HepG2 (cell line): ENCODE measurements at regions not wholly inside any gene's neighbourhood (a gene's known extent, or its start where the extent isn't known, plus 50 kb on each side); places are given as distances from the start of the nearest gene placed in this dataset.

Source experiments
- ATAC-seq: fragments of 200-7000 bp; cut with Tn5 transposase; 3 replicates; pipeline ENCODE4 v1.9.1; 2020; ENCODE audit warnings: mild to moderate bottlenecking, moderate library complexity
- BruUV-seq: library from RNA; stranded (reverse); fragments of 400-500 nt; replicated peaks from 2 replicates; lab custom pipeline; 2021; lab: Mats Ljungman, UMichigan
- CTCF ChIA-PET: fragments of 300-600 bp; formaldehyde crosslinking; extraction: SDS; loops from one replicate; lab custom pipeline; 2021; ENCODE audit warnings: low total read pairs, inconsistent platforms, low intra/inter-chr PET ratio; lab: Yijun Ruan, JAX
- POLR2A ChIA-PET: fragments of 350-600 bp; sonication (Branson Sonifier 250); formaldehyde crosslinking; loops from one replicate; lab custom pipeline; 2020; ENCODE audit warnings: antibody characterized with exemption, inconsistent platforms; lab: Yijun Ruan, JAX
- DNase-seq: peaks from one replicate; pipeline ENCODE4 v3.0.0-alpha.2; 2015; ENCODE audit warnings: low spot score
- FAIRE-seq: peaks from 3 replicates; lab custom pipeline; 2011; peaks lifted over from hg19 to GRCh38; lab: Jason Lieb, UNC
- H2AFZ ChIP-seq: one replicate; pipeline ENCODE4 v1.6.1; 2011; ENCODE audit warnings: low read length, inconsistent platforms
- H3K27ac ChIP-seq: fragments of 300-600 bp; 3 replicates; pipeline ENCODE4 v1.8.0; 2011; ENCODE audit warnings: mixed run types, mild to moderate bottlenecking, mixed read lengths, low read length, inconsistent platforms; ENCODE audit not compliant: insufficient read depth; ENCODE audit errors: extremely low read length
- H3K27me3 ChIP-seq, 2 experiments: fragments of 200-600 bp in 1 of 2; 2 replicates in 1 of 2; 3 replicates in 1 of 2; pipeline versions ENCODE4 v1.6.0 to v1.8.0; 2011; ENCODE audit warnings: low read length in 2 of 2, mild to moderate bottlenecking in 2 of 2, moderate library complexity in 2 of 2, inconsistent platforms in 1 of 2; ENCODE audit not compliant: insufficient read depth in 2 of 2, control insufficient read depth in 1 of 2
- H3K36me3 ChIP-seq, 2 experiments: fragments of 200-600 bp in 1 of 2; replicated peaks in 1 of 2; 2 replicates in 1 of 2; 3 replicates in 1 of 2; pipeline versions ENCODE4 v1.5.1 to v1.8.0; 2011; ENCODE audit warnings: low read length in 2 of 2, inconsistent platforms in 1 of 2; ENCODE audit not compliant: insufficient read depth in 2 of 2, control insufficient read depth in 1 of 2
- H3K4me1 ChIP-seq: 2 replicates; pipeline ENCODE4 v1.5.1; 2012; ENCODE audit warnings: low read length, inconsistent platforms; ENCODE audit not compliant: insufficient read depth
- H3K4me2 ChIP-seq: 2 replicates; pipeline ENCODE4 v1.6.0; 2011; ENCODE audit warnings: low read depth, low read length, inconsistent platforms
- H3K4me3 ChIP-seq, 3 experiments: fragments of 200-600 bp in 1 of 3; sonication (generic), shearing (Covaris generic) in 1 of 3; replicated peaks in 1 of 3; 2 replicates each; pipeline ENCODE4 v1.5.1; 2011 to 2016; ENCODE audit warnings: low read length in 3 of 3, inconsistent platforms in 2 of 3, low read depth in 2 of 3, mild to moderate bottlenecking in 2 of 3, control low read depth in 1 of 3, mixed read lengths in 1 of 3; ENCODE audit not compliant: insufficient read depth in 1 of 3
- H3K79me2 ChIP-seq: one replicate; pipeline ENCODE4 v1.6.1; 2011; ENCODE audit warnings: low read length, inconsistent platforms; ENCODE audit not compliant: insufficient read depth
- H3K9ac ChIP-seq: 2 replicates; pipeline ENCODE4 v1.6.0; 2011; ENCODE audit warnings: mild to moderate bottlenecking, low read depth, low read length, inconsistent platforms; ENCODE audit not compliant: insufficient read depth
- H3K9me3 ChIP-seq: 2 replicates; pipeline ENCODE4 v1.5.1; 2012; ENCODE audit warnings: mild to moderate bottlenecking, low read length
- H4K20me1 ChIP-seq: 2 replicates; pipeline ENCODE4 v1.6.0; 2011; ENCODE audit warnings: inconsistent platforms, mild to moderate bottlenecking, low read length, moderate library complexity; ENCODE audit not compliant: insufficient read depth
- MATR3 ChIP-seq: sonication (generic); formaldehyde crosslinking; IDR thresholded peaks from 2 replicates; pipeline ENCODE4 v1.4.0; 2020; ENCODE audit warnings: missing genetic modification reagents
- RBM39 ChIP-seq: fragments of 200-400 bp; formaldehyde crosslinking; IDR thresholded peaks from one replicate; pipeline ENCODE4 v1.6.1; 2018; ENCODE audit warnings: antibody characterized with exemption, mild to moderate bottlenecking, low read depth, low read length; ENCODE audit not compliant: poor library complexity, severe bottlenecking
- SIX4 ChIP-seq: sonication (generic); formaldehyde crosslinking; IDR thresholded peaks from 2 replicates; pipeline ENCODE4 v1.4.0; 2020; ENCODE audit warnings: missing genetic modification reagents
- ZNF235 ChIP-seq: sonication (generic); formaldehyde crosslinking; IDR thresholded peaks from 2 replicates; pipeline ENCODE4 v1.8.1; 2023; ENCODE audit warnings: mild to moderate bottlenecking, missing genetic modification reagents, borderline replicate concordance
- ZNF33B ChIP-seq: sonication (generic); formaldehyde crosslinking; IDR thresholded peaks from 2 replicates; pipeline ENCODE4 v1.5.1; 2020; ENCODE audit warnings: mild to moderate bottlenecking, missing genetic modification reagents
- ZNF34 ChIP-seq: sonication (generic); formaldehyde crosslinking; IDR thresholded peaks from 2 replicates; pipeline ENCODE4 v1.4.0; 2020; ENCODE audit warnings: mild to moderate bottlenecking, missing genetic modification reagents, borderline replicate concordance
- ZNF530 ChIP-seq: sonication (generic); formaldehyde crosslinking; IDR thresholded peaks from 2 replicates; pipeline ENCODE4 v1.5.0; 2020; ENCODE audit warnings: low read depth, mild to moderate bottlenecking, missing genetic modification reagents
- ZNF609 ChIP-seq: sonication (generic); formaldehyde crosslinking; IDR thresholded peaks from 2 replicates; pipeline ENCODE4 v1.4.0; 2020; ENCODE audit warnings: mild to moderate bottlenecking, missing genetic modification reagents, borderline replicate concordance
- ZNF891 ChIP-seq: sonication (generic); formaldehyde crosslinking; IDR thresholded peaks from 2 replicates; pipeline ENCODE4 v1.5.0; 2020; ENCODE audit warnings: mild to moderate bottlenecking, missing genetic modification reagents
- WGBS: methylation state at CpG from one replicate; pipeline ENCODE4 v1.1.6; 2017; ENCODE audit warnings: low lambda C conversion rate; 5-methylcytosine and 5-hydroxymethylcytosine counted together
- in situ Hi-C: cut with HindIII; loops from 2 replicates; pipeline ENCODE4 v1.10.0; 2017; ENCODE audit warnings: low pct_unique_long_range_greater_than_20kb; ENCODE audit not compliant: extremely low pct_ligation_motif_present
- intact Hi-C: fragments of 100-400 bp; cut with micrococcal nuclease; formaldehyde crosslinking; loops from one replicate; pipeline ENCODE4 v1.10.0; 2022; ENCODE audit not compliant: unreplicated experiment
- TF ChIP-seq, protein P1 (sequence below): sonication (generic); formaldehyde crosslinking; IDR thresholded peaks from 2 replicates; pipeline ENCODE4 v1.8.1; 2023; ENCODE audit warnings: mild to moderate bottlenecking, missing genetic modification reagents, borderline replicate concordance
- TF ChIP-seq, protein P2 (sequence below): sonication (generic); formaldehyde crosslinking; IDR thresholded peaks from 2 replicates; pipeline ENCODE4 v1.5.0; 2020; ENCODE audit warnings: missing genetic modification reagents

DNA sequence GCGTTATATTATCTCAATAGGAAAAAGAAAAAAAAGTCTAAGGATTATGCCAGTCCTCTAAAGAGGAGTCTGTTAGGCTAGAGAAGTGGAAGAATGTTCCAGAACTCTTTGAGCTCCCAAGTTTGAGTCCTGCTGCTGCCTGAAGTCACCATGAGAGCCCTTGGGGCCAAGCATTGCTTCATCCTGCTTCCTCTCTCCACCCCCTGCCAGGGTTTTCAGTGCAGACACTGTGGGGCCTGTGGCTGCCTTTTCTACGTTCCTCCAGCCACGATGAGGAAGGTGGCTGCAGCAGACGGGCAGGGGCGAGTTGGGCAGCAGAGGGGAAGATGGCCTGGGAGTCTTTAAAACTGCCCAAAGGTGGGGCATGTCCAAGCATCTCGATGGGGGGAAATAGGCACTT, 214.4 kb upstream of the KCNG1 start:
- Histone ChIP-seq H3K27ac (no peak overlapping the region), H3K4me2 (no peak overlapping the region), H3K9ac (no peak overlapping the region), H3K27me3 (peaks cover 3 to 40% of the 10 kb centered on the region in 2 experiments; a peak in 4 of 5 replicates), H3K79me2 (no peaks in the 10 kb centered on the region), H3K4me1 (no peaks in the 10 kb centered on the region), H4K20me1 (no peaks in the 10 kb centered on the region), H3K9me3 (no peaks in the 10 kb centered on the region), H2AFZ (no peak overlapping the region), H3K4me3 (no peak overlapping the region), H3K36me3 (no peaks in the 10 kb centered on the region; a peak in 1 of 5 replicates)
- TF ChIP-seq ZNF33B (no peak), ZNF891 (CRISPR knock-in tag) (no peak), ZNF235 (CRISPR knock-in tag) (no peak), SIX4 (CRISPR knock-in tag) (no peak), ZNF34 (CRISPR knock-in tag) (no peak), ZNF530 (no peak)
- TF ChIP-seq, protein P1, sequence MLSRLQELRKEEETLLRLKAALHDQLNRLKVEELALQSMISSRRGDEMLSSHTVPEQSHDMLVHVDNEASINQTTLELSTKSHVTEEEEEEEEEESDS (CRISPR knock-in tag) = no peak
- in situ Hi-C loops (no loop called here), intact Hi-C loops (no loop called here)
- DNase-seq (no peak), ATAC-seq (no peak), FAIRE-seq (no peak)
- WGBS = 0% methylated on average over 6 of the region's 6 CpGs
- BruUV-seq = no TSS peak
- ChIA-PET CTCF (no interaction called here), POLR2A (no interaction called here)

DNA sequence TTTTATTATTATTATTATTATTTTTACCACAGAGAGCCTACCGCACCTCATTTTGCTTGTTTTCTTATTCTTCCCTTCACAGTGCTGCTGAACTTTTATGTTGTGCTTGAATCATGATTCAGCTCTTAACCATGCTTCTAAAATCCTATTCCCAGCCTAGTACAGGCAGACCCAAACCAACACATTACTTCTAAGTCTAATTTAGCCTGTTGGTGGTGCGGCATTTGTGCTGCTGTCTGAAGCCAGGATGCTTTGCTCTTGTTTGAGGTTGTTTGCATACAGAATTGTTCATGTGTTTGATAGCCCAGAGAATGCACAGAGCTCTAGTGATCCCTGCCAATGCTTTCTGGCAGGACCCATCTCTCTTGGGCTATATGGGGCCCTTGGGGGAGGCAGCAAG, 213.5 kb upstream of the KCNG1 start:
- no peak overlapping the region for H3K27ac ChIP-seq
- CTCF ChIA-PET = no interaction called here
- intact Hi-C loops (no loop called here), in situ Hi-C loops (no loop called here)
- H3K79me2 ChIP-seq = no peaks in the 10 kb centered on the region
- no peaks in the 10 kb centered on the region; a peak in 1 of 5 replicates for H3K36me3 ChIP-seq
- POLR2A ChIA-PET = no interaction called here
- no peak for DNase-seq
- no peak for FAIRE-seq
- H3K9me3 ChIP-seq = no peaks in the 10 kb centered on the region
- WGBS = 23% methylated on average over 2 of the region's 2 CpGs
- no peaks in the 10 kb centered on the region for H3K4me1 ChIP-seq
- no peak overlapping the region for H3K4me2 ChIP-seq
- peaks cover 5 to 47% of the 10 kb centered on the region in 2 experiments; a peak in 4 of 5 replicates for H3K27me3 ChIP-seq
- no peak overlapping the region for H3K9ac ChIP-seq
- BruUV-seq = no TSS peak
- H4K20me1 ChIP-seq = no peaks in the 10 kb centered on the region
- no peak overlapping the region for H2AFZ ChIP-seq
- no peak for ATAC-seq
- H3K4me3 ChIP-seq = no peak overlapping the region
- TF ChIP-seq RBM39 (no peak), ZNF609 (CRISPR knock-in tag) (no peak), MATR3 (CRISPR knock-in tag) (no peak)
- TF ChIP-seq, protein P2, sequence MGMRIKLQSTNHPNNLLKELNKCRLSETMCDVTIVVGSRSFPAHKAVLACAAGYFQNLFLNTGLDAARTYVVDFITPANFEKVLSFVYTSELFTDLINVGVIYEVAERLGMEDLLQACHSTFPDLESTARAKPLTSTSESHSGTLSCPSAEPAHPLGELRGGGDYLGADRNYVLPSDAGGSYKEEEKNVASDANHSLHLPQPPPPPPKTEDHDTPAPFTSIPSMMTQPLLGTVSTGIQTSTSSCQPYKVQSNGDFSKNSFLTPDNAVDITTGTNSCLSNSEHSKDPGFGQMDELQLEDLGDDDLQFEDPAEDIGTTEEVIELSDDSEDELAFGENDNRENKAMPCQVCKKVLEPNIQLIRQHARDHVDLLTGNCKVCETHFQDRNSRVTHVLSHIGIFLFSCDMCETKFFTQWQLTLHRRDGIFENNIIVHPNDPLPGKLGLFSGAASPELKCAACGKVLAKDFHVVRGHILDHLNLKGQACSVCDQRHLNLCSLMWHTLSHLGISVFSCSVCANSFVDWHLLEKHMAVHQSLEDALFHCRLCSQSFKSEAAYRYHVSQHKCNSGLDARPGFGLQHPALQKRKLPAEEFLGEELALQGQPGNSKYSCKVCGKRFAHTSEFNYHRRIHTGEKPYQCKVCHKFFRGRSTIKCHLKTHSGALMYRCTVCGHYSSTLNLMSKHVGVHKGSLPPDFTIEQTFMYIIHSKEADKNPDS = no peak
